HEK293 (cell line): ENCODE measurements at regions not wholly inside any gene's neighbourhood (a gene's known extent, or its start where the extent isn't known, plus 50 kb on each side); places are given as distances from the start of the nearest gene placed in this dataset.

Experiments
- CTCF ChIA-PET: fragments of 350-600 bp; formaldehyde crosslinking; extraction: SDS; loops from one replicate; lab custom pipeline; 2021; ENCODE audit warnings: antibody characterized with exemption; lab: Yijun Ruan, JAX
- POLR2A ChIA-PET: fragments of 300-600 bp; formaldehyde crosslinking; extraction: SDS; loops from one replicate; lab custom pipeline; 2020; ENCODE audit warnings: antibody characterized with exemption, inconsistent platforms; lab: Yijun Ruan, JAX
- H3K27ac ChIP-seq: fragments of 200-500 bp; sonication (Bioruptor generic); 2 replicates; pipeline ENCODE4 v1.5.1; 2014; ENCODE audit warnings: low read depth, low read length, control low read depth, inconsistent platforms; ENCODE audit errors: extremely low read depth
- H3K36me3 ChIP-seq, 2 experiments: fragments of 200-500 bp in 1 of 2; sonication (Bioruptor generic) in 1 of 2; 1 replicate in 1 of 2; 2 replicates in 1 of 2; pipeline ENCODE4 v1.5.1; 2014 to 2017; ENCODE audit warnings: inconsistent platforms in 2 of 2, low read length in 2 of 2; ENCODE audit not compliant: control insufficient read depth in 2 of 2, insufficient read depth in 1 of 2
- H3K4me1 ChIP-seq: fragments of 200-500 bp; sonication (Bioruptor generic); 2 replicates; pipeline ENCODE4 v1.5.1; 2014; ENCODE audit warnings: mild to moderate bottlenecking, low read length, inconsistent platforms; ENCODE audit not compliant: control insufficient read depth, insufficient read depth
- H3K4me3 ChIP-seq: 2 replicates; pipeline ENCODE4 v1.5.1; 2011; ENCODE audit warnings: low read depth, mild to moderate bottlenecking, control low read depth, low read length, moderate library complexity
- H3K9me3 ChIP-seq: fragments of 200-500 bp; sonication (Bioruptor generic); 2 replicates; pipeline ENCODE4 v1.5.1; 2014; ENCODE audit warnings: low read depth, low read length, inconsistent platforms; ENCODE audit not compliant: control insufficient read depth, insufficient read depth
- ELK4 ChIP-seq: IDR thresholded peaks from 2 replicates; pipeline ENCODE4 v1.6.1; 2011; ENCODE audit warnings: mild to moderate bottlenecking, low read depth, low read length, borderline replicate concordance
- GLIS1 ChIP-seq: fragments of 450-650 bp; formaldehyde crosslinking; IDR thresholded peaks from 2 replicates; pipeline ENCODE4 v1.5.1; 2016; ENCODE audit warnings: missing biosample characterization, missing genetic modification characterization
- HOXA7 ChIP-seq: sonication (generic); formaldehyde crosslinking; IDR thresholded peaks from 2 replicates; pipeline ENCODE4 v1.8.1; 2022; ENCODE audit warnings: missing genetic modification reagents, borderline replicate concordance
- HOXC10 ChIP-seq: sonication (generic); formaldehyde crosslinking; IDR thresholded peaks from 2 replicates; pipeline ENCODE4 v1.8.1; 2023; ENCODE audit warnings: mild to moderate bottlenecking, missing genetic modification reagents
- KLF9 ChIP-seq: fragments of 450-650 bp; formaldehyde crosslinking; IDR thresholded peaks from 2 replicates; pipeline ENCODE4 v1.5.1; 2016; ENCODE audit warnings: missing biosample characterization, missing genetic modification characterization, low read depth
- RBAK ChIP-seq: fragments of 450-650 bp; formaldehyde crosslinking; IDR thresholded peaks from 2 replicates; pipeline ENCODE4 v1.5.1; 2016; ENCODE audit warnings: missing biosample characterization, missing genetic modification characterization
- REST ChIP-seq: fragments of 450-650 bp; formaldehyde crosslinking; IDR thresholded peaks from 2 replicates; pipeline ENCODE4 v1.5.1; 2016; ENCODE audit warnings: missing biosample characterization, missing genetic modification characterization
- WT1 ChIP-seq: fragments of 450-650 bp; formaldehyde crosslinking; IDR thresholded peaks from 2 replicates; pipeline ENCODE4 v1.5.1; 2016; ENCODE audit warnings: missing biosample characterization, missing genetic modification characterization
- ZBTB17 ChIP-seq: fragments of 450-650 bp; formaldehyde crosslinking; IDR thresholded peaks from 2 replicates; pipeline ENCODE4 v1.5.1; 2016; ENCODE audit warnings: missing biosample characterization, missing genetic modification characterization
- ZIC2 ChIP-seq: fragments of 450-650 bp; formaldehyde crosslinking; IDR thresholded peaks from 2 replicates; pipeline ENCODE4 v1.5.1; 2016; ENCODE audit warnings: missing biosample characterization, missing genetic modification characterization
- ZNF140 ChIP-seq: fragments of 450-650 bp; formaldehyde crosslinking; IDR thresholded peaks from 2 replicates; pipeline ENCODE4 v1.5.1; 2016; ENCODE audit warnings: missing biosample characterization, missing genetic modification characterization
- ZNF157 ChIP-seq: fragments of 450-650 bp; formaldehyde crosslinking; IDR thresholded peaks from 2 replicates; pipeline ENCODE4 v1.5.1; 2016; ENCODE audit warnings: missing biosample characterization, missing genetic modification characterization
- ZNF211 ChIP-seq: fragments of 450-650 bp; formaldehyde crosslinking; IDR thresholded peaks from 2 replicates; pipeline ENCODE4 v1.5.1; 2016; ENCODE audit warnings: low read depth, missing biosample characterization, missing genetic modification characterization
- ZNF416 ChIP-seq: fragments of 450-650 bp; formaldehyde crosslinking; IDR thresholded peaks from 2 replicates; pipeline ENCODE4 v1.5.1; 2016; ENCODE audit warnings: missing biosample characterization, missing genetic modification characterization
- ZNF501 ChIP-seq: fragments of 450-650 bp; formaldehyde crosslinking; IDR thresholded peaks from 2 replicates; pipeline ENCODE4 v1.5.1; 2016; ENCODE audit warnings: missing biosample characterization, missing genetic modification characterization
- ZNF513 ChIP-seq: fragments of 450-650 bp; IDR thresholded peaks from 2 replicates; pipeline ENCODE4 v1.5.1; 2018; ENCODE audit warnings: missing biosample characterization, missing genetic modification characterization
- ZNF555 ChIP-seq: fragments of 450-650 bp; formaldehyde crosslinking; conservative IDR thresholded peaks from 2 replicates; pipeline ENCODE4 v1.5.1; 2017; ENCODE audit warnings: missing biosample characterization, mild to moderate bottlenecking, missing genetic modification characterization, inconsistent platforms
- ZNF768 ChIP-seq: fragments of 450-650 bp; formaldehyde crosslinking; IDR thresholded peaks from 2 replicates; pipeline ENCODE4 v1.5.1; 2018; ENCODE audit warnings: missing biosample characterization, mild to moderate bottlenecking, missing genetic modification characterization
- ZSCAN16 ChIP-seq: fragments of 450-650 bp; formaldehyde crosslinking; IDR thresholded peaks from 2 replicates; pipeline ENCODE4 v1.5.1; 2016; ENCODE audit warnings: missing biosample characterization, missing genetic modification characterization
- TF ChIP-seq, protein P1 (sequence below): fragments of 450-650 bp; formaldehyde crosslinking; IDR thresholded peaks from 2 replicates; pipeline ENCODE4 v1.5.1; 2016; ENCODE audit warnings: missing biosample characterization, missing genetic modification characterization
- TF ChIP-seq, protein P2 (sequence below): fragments of 450-650 bp; formaldehyde crosslinking; IDR thresholded peaks from 2 replicates; pipeline ENCODE4 v1.5.1; 2017; ENCODE audit warnings: missing biosample characterization, missing genetic modification characterization
- TF ChIP-seq, protein P3 (sequence below): fragments of 450-650 bp; formaldehyde crosslinking; IDR thresholded peaks from 2 replicates; pipeline ENCODE4 v1.5.1; 2016; ENCODE audit warnings: missing biosample characterization, missing genetic modification characterization
- TF ChIP-seq, protein P4 (sequence below): fragments of 450-650 bp; formaldehyde crosslinking; IDR thresholded peaks from 2 replicates; pipeline ENCODE4; 2016; ENCODE audit warnings: missing biosample characterization, missing genetic modification characterization

GRCh38 chr13:78426183-78426582, 177.2 kb downstream of the POU4F1 start (continued):
- TF ChIP-seq ZNF140 (tag by site-specific recombination) = no peak
- TF ChIP-seq, protein P1, sequence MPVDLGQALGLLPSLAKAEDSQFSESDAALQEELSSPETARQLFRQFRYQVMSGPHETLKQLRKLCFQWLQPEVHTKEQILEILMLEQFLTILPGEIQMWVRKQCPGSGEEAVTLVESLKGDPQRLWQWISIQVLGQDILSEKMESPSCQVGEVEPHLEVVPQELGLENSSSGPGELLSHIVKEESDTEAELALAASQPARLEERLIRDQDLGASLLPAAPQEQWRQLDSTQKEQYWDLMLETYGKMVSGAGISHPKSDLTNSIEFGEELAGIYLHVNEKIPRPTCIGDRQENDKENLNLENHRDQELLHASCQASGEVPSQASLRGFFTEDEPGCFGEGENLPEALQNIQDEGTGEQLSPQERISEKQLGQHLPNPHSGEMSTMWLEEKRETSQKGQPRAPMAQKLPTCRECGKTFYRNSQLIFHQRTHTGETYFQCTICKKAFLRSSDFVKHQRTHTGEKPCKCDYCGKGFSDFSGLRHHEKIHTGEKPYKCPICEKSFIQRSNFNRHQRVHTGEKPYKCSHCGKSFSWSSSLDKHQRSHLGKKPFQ (tag by site-specific recombination) = no peak
- TF ChIP-seq WT1 (tag by site-specific recombination) = no peak

GRCh38 chr13:78420814-78421213, 182.5 kb downstream of the POU4F1 start:
- CTCF ChIA-PET = no interaction called here
- Histone ChIP-seq H3K4me1 (no peaks in the 10 kb centered on the region), H3K27ac (no peak overlapping the region), H3K4me3 (no peak overlapping the region), H3K9me3 (no peaks in the 10 kb centered on the region), H3K36me3 (no peaks in the 10 kb centered on the region)
- POLR2A ChIA-PET = no interaction called here
- no peak for TF ChIP-seq ZIC2 (tag by site-specific recombination)
- TF ChIP-seq HOXC10 = no peak
- no peak for TF ChIP-seq HOXA7 (CRISPR knock-in tag)
- no peak for TF ChIP-seq ELK4
- TF ChIP-seq, protein P2, sequence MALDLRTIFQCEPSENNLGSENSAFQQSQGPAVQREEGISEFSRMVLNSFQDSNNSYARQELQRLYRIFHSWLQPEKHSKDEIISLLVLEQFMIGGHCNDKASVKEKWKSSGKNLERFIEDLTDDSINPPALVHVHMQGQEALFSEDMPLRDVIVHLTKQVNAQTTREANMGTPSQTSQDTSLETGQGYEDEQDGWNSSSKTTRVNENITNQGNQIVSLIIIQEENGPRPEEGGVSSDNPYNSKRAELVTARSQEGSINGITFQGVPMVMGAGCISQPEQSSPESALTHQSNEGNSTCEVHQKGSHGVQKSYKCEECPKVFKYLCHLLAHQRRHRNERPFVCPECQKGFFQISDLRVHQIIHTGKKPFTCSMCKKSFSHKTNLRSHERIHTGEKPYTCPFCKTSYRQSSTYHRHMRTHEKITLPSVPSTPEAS (tag by site-specific recombination) = no peak
- TF ChIP-seq GLIS1 (tag by site-specific recombination) = no peak
- no peak for TF ChIP-seq RBAK
- no peak for TF ChIP-seq REST (tag by site-specific recombination)
- TF ChIP-seq ZNF501 = no peak
- TF ChIP-seq ZNF157 (tag by site-specific recombination) = no peak
- no peak for TF ChIP-seq ZNF416
- TF ChIP-seq ZNF768 (tag by site-specific recombination) = no peak
- no peak for TF ChIP-seq ZNF513
- TF ChIP-seq ZNF211 = no peak
- TF ChIP-seq ZSCAN16 (tag by site-specific recombination) = no peak
- no peak for TF ChIP-seq ZBTB17
- TF ChIP-seq ZNF555 (tag by site-specific recombination) = no peak
- TF ChIP-seq, protein P3, sequence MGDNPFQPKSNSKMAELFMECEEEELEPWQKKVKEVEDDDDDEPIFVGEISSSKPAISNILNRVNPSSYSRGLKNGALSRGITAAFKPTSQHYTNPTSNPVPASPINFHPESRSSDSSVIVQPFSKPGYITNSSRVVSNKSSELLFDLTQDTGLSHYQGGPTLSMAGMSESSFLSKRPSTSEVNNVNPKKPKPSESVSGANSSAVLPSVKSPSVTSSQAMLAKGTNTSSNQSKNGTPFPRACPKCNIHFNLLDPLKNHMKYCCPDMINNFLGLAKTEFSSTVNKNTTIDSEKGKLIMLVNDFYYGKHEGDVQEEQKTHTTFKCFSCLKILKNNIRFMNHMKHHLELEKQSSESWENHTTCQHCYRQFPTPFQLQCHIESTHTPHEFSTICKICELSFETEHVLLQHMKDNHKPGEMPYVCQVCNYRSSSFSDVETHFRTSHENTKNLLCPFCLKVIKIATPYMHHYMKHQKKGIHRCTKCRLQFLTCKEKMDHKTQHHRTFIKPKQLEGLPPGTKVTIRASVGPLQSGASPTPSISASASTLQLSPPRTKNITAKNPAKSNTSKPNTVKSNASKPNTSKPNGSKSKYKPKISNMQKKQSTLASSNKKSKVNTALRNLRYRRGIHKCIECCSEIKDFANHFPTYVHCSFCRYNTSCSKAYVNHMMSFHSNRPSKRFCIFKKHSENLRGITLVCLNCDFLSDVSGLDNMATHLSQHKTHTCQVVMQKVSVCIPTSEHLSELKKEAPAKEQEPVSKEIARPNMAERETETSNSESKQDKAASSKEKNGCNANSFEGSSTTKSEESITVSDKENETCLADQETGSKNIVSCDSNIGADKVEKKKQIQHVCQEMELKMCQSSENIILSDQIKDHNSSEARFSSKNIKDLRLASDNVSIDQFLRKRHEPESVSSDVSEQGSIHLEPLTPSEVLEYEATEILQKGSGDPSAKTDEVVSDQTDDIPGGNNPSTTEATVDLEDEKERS = no peak
- TF ChIP-seq KLF9 = no peak
- TF ChIP-seq, protein P4, sequence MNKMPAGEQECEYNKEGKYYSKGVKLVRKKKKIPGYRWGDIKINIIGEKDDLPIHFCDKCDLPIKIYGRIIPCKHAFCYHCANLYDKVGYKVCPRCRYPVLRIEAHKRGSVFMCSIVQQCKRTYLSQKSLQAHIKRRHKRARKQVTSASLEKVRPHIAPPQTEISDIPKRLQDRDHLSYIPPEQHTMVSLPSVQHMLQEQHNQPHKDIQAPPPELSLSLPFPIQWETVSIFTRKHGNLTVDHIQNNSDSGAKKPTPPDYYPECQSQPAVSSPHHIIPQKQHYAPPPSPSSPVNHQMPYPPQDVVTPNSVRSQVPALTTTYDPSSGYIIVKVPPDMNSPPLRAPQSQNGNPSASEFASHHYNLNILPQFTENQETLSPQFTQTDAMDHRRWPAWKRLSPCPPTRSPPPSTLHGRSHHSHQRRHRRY (tag by site-specific recombination) = no peak
